Calu3 (cell line): ENCODE measurements at regions not wholly inside any gene's neighbourhood (a gene's known extent, or its start where the extent isn't known, plus 50 kb on each side); places are given as distances from the start of the nearest gene placed in this dataset.
A peak's percentile ranks its signal among the peaks of the same experiment; 100 is the strongest.

Experiments
- BruUV-seq: library from RNA; stranded (reverse); fragments of 400-500 nt; replicated peaks from 2 replicates; lab custom pipeline; 2021; lab: Mats Ljungman, UMichigan
- CTCF ChIA-PET: fragments of 300-600 bp; sonication (Branson Sonifier 250); formaldehyde crosslinking; loops from one replicate; lab custom pipeline; 2022; ENCODE audit warnings: antibody characterized with exemption; lab: Charles Lee
- DNase-seq: peaks from one replicate; pipeline ENCODE4 v3.0.0; 2022
- H3K27ac Mint-ChIP-seq: one replicate; pipeline ENCODE4 v1.8.0; 2022; ENCODE audit warnings: mixed read lengths; ENCODE audit not compliant: unreplicated experiment
- H3K27me3 Mint-ChIP-seq: one replicate; pipeline ENCODE4 v1.8.0; 2022; ENCODE audit warnings: mixed read lengths; ENCODE audit not compliant: unreplicated experiment
- H3K36me3 Mint-ChIP-seq: one replicate; pipeline ENCODE4 v1.8.0; 2022; ENCODE audit warnings: mild to moderate bottlenecking, moderate library complexity, mixed read lengths; ENCODE audit not compliant: insufficient read depth, unreplicated experiment
- H3K4me1 Mint-ChIP-seq: one replicate; pipeline ENCODE4 v1.8.0; 2022; ENCODE audit warnings: mild to moderate bottlenecking, low read depth, mixed read lengths; ENCODE audit not compliant: unreplicated experiment
- H3K4me3 Mint-ChIP-seq: one replicate; pipeline ENCODE4 v1.8.0; 2022; ENCODE audit warnings: mild to moderate bottlenecking, low read depth, moderate library complexity, mixed read lengths; ENCODE audit not compliant: unreplicated experiment
- H3K9me3 Mint-ChIP-seq: one replicate; pipeline ENCODE4 v1.8.0; 2022; ENCODE audit warnings: low read depth, mixed read lengths; ENCODE audit not compliant: unreplicated experiment
- intact Hi-C: fragments of 100-400 bp; cut with micrococcal nuclease; formaldehyde crosslinking; loops from one replicate; pipeline ENCODE4 v1.10.0; 2022; ENCODE audit not compliant: unreplicated experiment
- TF ChIP-seq, protein P1 (sequence below): fragments of 200-600 bp; IDR thresholded peaks from one replicate; pipeline ENCODE4 v1.8.0; 2022; ENCODE audit warnings: antibody characterized with exemption; ENCODE audit not compliant: unreplicated experiment

GRCh38 chrX:65920620-65921019 is 119.3 kb downstream of the VSIG4 start:
- no TSS peak for BruUV-seq
- CTCF ChIA-PET, result no interaction called here
- H3K4me1 Mint-ChIP-seq, result peaks cover 16% of the 10 kb centered on the region
- H3K9me3 Mint-ChIP-seq, result peaks cover 5% of the 10 kb centered on the region
- no peaks in the 10 kb centered on the region for H3K27me3 Mint-ChIP-seq
- H3K36me3 Mint-ChIP-seq, result no peaks in the 10 kb centered on the region
- intact Hi-C loops, result no loop called here
- peak overlapping the region; percentile 16 for H3K27ac Mint-ChIP-seq
- no peak overlapping the region for H3K4me3 Mint-ChIP-seq
- TF ChIP-seq, protein P1, sequence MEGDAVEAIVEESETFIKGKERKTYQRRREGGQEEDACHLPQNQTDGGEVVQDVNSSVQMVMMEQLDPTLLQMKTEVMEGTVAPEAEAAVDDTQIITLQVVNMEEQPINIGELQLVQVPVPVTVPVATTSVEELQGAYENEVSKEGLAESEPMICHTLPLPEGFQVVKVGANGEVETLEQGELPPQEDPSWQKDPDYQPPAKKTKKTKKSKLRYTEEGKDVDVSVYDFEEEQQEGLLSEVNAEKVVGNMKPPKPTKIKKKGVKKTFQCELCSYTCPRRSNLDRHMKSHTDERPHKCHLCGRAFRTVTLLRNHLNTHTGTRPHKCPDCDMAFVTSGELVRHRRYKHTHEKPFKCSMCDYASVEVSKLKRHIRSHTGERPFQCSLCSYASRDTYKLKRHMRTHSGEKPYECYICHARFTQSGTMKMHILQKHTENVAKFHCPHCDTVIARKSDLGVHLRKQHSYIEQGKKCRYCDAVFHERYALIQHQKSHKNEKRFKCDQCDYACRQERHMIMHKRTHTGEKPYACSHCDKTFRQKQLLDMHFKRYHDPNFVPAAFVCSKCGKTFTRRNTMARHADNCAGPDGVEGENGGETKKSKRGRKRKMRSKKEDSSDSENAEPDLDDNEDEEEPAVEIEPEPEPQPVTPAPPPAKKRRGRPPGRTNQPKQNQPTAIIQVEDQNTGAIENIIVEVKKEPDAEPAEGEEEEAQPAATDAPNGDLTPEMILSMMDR, result no peak
- DNase-seq, result no peak

- no peaks in the 10 kb centered on the region for H3K36me3 Mint-ChIP-seq
- intact Hi-C loops, result no loop called here
- no peaks in the 10 kb centered on the region for H3K4me1 Mint-ChIP-seq
- no peak overlapping the region for H3K4me3 Mint-ChIP-seq
- no peak for DNase-seq
- CTCF ChIA-PET, result no interaction called here
- H3K9me3 Mint-ChIP-seq, result peaks cover 3% of the 10 kb centered on the region
- H3K27me3 Mint-ChIP-seq, result no peaks in the 10 kb centered on the region
- TF ChIP-seq, protein P1, result no peak
- H3K27ac Mint-ChIP-seq, result no peak overlapping the region
- no TSS peak for BruUV-seq
These were observed 129.0 kb downstream of the VSIG4 start for GRCh38 chrX:65910899-65911298.

- no peak for DNase-seq
- Mint-ChIP-seq H3K9me3 (peaks cover 5% of the 10 kb centered on the region), H3K36me3 (no peaks in the 10 kb centered on the region), H3K4me1 (no peaks in the 10 kb centered on the region), H3K4me3 (no peak overlapping the region), H3K27ac (no peak overlapping the region), H3K27me3 (no peaks in the 10 kb centered on the region)
- CTCF ChIA-PET, result no interaction called here
- TF ChIP-seq, protein P1, result no peak
- intact Hi-C loops, result no loop called here
- no TSS peak for BruUV-seq
These were observed 136.1 kb downstream of the VSIG4 start for GRCh38 chrX:65903750-65904149.

- TF ChIP-seq, protein P1, result no peak
These were observed 137.9 kb downstream of the VSIG4 start for GRCh38 chrX:65902011-65902410.

More at GRCh38 chrX:65902011-65902410, 137.9 kb downstream of the VSIG4 start:
- Mint-ChIP-seq H3K36me3 (no peaks in the 10 kb centered on the region), H3K4me1 (no peaks in the 10 kb centered on the region), H3K27me3 (no peaks in the 10 kb centered on the region), H3K9me3 (peaks cover 5% of the 10 kb centered on the region), H3K4me3 (no peak overlapping the region), H3K27ac (no peak overlapping the region)
- DNase-seq, result no peak
- intact Hi-C loops, result no loop called here
- CTCF ChIA-PET, result no interaction called here
- BruUV-seq, result no TSS peak
